COLO668 (cell line): ENCODE measurements at regions not wholly inside any gene's neighbourhood (a gene's known extent, or its start where the extent isn't known, plus 50 kb on each side); places are given as distances from the start of the nearest gene placed in this dataset.
"Not testable (repeated sequence)": the region's sequence is repeated elsewhere in the genome, so short reads cannot be mapped to it uniquely, and the experiment has no call there.

ENCODE experiments used
- DNase-seq: peaks from one replicate; lab custom pipeline; 2025; ENCODE audit not compliant: unreplicated experiment; lab: John Stamatoyannopoulos, UW

DNA sequence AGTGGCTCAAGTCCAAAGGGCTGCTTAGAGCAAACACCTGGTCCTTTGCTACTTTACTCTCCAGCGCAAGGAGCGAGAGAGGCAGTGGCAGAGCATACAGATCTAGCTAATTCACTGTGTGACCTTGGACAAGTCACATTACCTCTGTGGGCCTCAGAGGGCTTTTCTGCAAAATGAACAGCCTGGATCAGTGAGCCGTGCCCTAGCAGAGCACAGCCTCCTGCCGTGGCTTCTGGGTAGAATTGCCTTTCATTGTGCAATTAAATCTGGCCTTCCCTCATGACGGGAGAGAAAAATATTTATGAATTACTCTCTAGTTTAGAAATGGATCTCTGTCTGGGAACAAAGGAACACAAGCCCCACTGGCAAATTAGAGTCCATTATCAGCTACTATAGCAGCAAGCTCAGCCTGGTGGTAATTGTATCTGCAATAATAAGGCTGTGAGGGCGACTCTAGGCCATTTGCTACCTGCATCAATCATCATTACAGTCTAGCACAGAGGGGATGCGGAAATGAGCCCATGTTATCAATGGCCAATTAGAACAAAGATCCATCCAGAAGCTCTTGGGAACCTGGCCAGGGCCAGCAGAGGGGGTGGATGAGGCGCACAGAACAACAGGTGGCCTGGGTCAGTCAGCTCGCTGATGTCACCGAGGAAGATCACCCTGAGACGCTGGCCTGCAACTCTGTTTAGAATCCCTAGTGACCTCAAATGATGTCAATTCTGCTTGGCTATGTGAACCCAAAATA, 114.2 kb upstream of the LY86 start:
- no peak for DNase-seq

DNA sequence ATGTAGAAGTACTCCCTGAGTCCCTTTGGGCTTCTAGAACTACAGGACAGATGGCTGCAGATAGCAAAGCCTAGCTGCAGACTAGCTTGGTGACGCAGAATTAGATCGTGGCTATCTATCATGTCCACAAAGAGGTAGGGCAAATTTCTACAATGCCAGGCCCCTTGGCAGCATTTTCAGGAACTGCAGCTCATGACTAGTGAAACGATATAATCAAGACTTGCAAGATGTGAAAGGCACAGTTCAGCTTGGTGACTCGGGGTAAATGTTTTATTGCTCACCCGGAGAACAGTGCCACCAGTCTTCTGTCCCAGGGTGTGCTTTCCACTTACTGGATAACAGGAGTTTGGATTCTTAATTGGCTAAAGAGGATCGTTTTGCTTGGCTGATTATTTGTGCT, 108.7 kb upstream of the LY86 start:
- DNase-seq: no peak

- no peak for DNase-seq
These were observed 106.3 kb upstream of the LY86 start for GRCh38 chr6:6482256-6482655.

GRCh38 chr6:6483168-6483567, 105.4 kb upstream of the LY86 start:
- DNase-seq: no peak

DNA sequence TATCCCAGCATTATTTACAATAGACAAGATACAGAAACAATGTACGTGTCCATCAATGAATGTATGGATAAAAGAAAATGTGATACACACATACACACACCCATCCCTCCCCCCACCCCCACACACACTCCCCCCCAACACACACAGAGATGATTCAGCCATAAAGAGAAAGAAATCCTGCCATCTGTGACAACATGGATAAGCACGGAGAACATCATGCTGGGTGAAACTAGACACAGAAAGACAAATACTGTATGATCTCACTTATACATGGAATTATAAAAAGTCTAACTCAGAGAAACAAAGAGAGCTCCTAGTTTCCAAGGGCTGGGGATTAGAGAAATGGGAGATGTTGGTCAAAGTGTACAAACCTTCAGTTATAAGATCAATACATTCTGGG, 104.8 kb upstream of the LY86 start:
- DNase-seq: no peak

DNA sequence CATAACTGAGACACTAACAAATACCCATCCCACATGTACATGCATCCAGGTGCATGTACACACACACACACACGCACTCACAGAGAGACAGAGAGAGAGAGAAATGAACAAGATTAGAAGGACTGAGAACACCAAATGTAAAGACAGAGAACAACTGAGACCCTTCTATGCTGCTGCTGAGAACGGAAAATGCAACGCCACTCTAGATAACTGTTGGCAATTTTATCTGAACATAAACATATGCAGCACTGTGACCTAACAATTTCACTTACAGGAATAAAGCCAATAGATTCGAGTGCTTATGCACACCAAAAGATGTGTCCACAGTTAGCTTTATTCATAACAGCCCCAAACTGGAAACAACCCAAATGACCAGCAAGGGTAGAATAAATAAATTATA, 103.8 kb upstream of the LY86 start:
- no peak for DNase-seq

- DNase-seq: no peak
These were observed 101.9 kb upstream of the LY86 start for GRCh38 chr6:6486595-6486994.

DNA sequence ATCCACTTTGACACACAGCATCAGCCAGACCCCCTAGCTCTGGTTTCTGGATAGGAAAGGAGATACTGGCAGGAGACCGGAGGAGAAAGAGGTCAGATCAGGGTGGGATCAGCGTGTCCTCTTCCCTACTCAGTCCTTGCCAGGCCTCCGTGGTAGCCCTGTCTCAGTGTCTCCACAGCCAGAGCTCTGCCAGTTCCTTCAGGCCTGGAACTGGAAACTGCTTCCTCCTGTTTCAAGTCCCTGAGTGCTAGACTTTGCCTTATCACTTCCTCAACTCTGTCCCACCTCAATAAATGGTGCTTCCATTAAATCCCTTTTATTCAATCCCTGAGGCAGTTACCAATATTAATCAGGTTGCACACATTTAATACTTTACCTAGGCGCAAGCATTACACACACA, 96.8 kb upstream of the LY86 start:
- DNase-seq: no peak

DNA sequence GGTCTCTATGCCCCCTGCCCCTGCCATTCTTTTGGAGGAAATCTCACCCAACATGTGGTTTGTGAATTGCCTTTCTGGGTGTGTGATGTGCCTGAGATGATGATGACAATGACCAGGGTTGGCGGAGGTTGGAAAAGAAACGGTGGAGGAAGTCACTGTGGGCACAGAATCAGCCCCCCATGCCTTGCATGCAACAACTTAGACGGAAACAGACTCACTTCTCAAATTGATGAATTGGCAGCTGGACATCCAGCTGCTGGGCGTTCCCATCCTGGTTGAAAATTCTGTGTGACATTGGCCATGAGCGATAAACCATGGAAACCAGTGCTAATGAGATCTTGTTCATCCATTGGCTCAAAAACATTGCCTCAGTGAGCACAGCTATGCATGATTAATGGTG, 95.8 kb upstream of the LY86 start:
- no peak for DNase-seq

GRCh38 chr6:6494139-6494538, 94.4 kb upstream of the LY86 start:
- DNase-seq: not testable (repeated sequence)

- DNase-seq: peak; percentile 4
These were observed 93.8 kb upstream of the LY86 start for GRCh38 chr6:6494677-6495076.

DNA sequence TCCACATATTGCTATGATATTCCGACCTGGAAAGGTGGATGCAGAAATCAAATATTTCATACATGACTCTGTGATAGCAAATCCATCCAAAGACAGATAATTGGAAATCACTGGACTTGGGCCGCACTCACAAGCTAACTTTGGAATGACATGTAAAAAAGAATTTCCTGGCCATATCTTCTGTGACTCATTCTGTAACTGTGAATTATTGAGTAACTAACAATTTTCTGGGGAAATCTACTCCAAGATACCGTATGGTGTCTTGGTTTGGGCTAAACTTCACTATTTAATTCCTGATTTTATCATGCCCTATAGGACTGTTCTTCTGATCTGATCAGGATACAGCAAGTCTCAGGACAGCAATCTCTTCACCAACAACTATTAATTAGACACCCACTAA, 92.7 kb upstream of the LY86 start:
- DNase-seq: no peak

GRCh38 chr6:6497541-6497940, 91.0 kb upstream of the LY86 start:
- DNase-seq: no peak

- no peak for DNase-seq
These were observed 90.5 kb upstream of the LY86 start for GRCh38 chr6:6497976-6498375.

GRCh38 chr6:6503191-6503590, 85.3 kb upstream of the LY86 start:
- DNase-seq: no peak

DNA sequence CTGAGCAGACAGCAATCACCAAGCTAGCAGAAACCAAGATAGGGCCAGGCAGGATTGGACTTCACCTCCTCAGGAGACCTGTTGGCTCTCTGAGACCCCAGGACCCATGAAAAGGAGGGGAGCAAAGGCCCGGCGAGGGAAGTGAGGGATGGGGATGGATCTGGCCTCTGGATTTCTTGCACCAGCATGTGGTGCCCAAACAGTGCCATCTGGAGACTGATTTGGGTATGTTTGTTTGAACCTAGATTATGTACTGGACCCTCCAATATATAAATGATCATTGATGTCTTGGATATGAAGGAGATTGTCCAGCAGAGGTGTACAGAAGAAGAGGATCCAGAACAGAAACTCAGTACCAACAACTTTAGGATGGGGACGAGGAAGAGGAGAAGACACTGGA, 83.4 kb upstream of the LY86 start:
- no peak for DNase-seq

DNA sequence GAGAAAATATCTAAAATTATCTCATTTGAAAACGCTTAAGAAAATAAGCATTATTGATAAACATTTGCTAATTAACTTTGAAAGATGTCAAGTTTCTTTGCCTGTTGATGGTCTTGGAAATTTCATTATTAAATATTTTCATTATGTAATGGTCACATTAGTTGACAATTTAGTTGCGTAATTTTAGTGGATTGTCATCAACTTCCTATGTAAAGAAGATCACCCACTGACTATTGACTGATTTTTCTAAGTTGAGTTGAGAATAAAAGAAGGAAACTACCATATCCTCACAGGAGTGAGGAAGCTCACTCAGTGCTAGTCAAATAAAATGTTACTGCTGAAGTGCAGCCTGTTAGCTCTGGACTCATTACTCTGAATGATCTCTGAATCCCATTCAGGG, 79.9 kb upstream of the LY86 start:
- no peak for DNase-seq

DNA sequence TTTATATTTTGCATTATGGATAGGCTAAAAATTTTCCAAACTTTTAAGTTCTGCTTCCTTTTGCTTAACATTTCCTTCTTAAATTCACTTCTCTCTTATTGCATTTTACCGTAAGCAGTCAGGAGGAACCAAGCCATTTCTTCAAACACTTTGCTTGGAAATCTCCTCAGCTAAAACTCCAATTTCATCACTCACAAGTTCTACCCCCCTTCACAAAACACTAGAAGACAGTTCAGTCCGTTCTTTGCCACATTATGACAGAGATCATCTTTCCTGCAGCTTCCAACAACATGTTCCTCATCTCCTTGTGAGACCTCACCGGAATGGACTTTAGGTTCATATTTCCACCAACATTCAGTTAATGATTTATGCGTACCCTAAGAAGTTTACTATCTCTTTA, 79.2 kb upstream of the LY86 start:
- no peak for DNase-seq

DNA sequence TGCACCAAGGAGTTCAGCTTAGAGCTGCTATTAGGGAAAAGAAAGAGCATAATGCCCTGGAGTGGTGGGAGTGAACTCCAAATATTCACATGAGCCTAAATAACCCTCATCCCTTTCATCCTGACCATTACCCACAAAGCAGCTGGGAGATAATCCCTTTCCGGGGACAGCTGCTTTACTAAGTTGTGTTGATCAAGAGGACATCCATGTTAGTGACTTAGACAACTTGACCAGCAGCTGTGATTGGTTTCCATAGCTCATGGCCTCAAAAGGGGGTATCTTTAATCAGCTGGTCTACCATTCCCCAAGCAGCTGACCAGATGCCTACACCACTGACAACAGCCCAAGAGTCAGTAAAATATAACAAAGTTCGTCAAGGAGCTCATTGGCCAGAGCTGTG, 75.8 kb upstream of the LY86 start:
- DNase-seq: no peak

- DNase-seq: no peak
These were observed 72.6 kb upstream of the LY86 start for GRCh38 chr6:6515691-6516607.

DNA sequence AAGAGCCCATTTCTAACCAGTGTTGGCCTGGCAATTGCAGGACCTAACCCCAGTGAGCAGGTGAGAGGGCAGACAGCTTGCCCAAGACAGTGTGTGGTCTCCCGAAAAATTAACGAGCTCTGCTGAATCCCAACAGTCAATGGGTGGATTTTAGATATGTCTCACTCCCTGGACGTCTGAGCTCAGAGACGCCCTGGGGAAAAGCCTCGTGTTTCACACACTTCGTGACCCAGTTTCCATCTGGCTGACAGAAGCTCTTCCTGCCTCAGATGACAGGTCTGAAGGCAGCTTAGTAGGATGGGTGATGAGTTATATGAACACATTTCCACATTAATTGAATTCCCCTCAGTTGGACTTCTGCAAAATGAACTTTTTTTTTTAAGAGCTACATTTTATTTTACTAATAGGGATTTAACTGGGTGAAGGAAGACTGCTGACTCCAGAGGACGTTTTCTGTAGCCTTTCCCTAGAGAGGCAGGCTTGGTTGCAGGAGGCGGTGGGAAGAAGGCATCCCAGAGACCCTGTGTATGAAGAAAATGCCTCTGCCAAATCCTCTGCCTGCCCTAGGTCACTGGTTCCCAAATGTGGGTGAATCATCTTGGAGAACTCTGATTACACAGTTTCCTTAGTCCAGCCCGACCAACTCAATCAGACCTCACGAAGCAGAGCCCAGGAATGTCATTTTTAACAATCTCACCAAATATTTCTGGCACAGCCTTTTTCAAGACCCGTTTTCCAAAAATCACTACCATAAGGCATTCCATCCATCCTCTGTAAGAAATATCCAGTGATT, 71.7 kb upstream of the LY86 start:
- no peak for DNase-seq
